ENCODE measurements at regions not wholly inside any gene's neighbourhood (a gene's known extent, or its start where the extent isn't known, plus 50 kb on each side); places are given as distances from the start of the nearest gene placed in this dataset.

GRCh38 chr19:33954686-33955085 is 158.0 kb downstream of the KCTD15 start:
- TF ChIP-seq CTCF (conservative IDR thresholded peaks at IDR 0.05), result no peak
- Mint-ChIP-seq H3K27me3 (ENCODE audit: low read depth) (no peaks in the 10 kb centered on the region; the same call in none of the 2 replicates), H3K4me3 (no peak overlapping the region), H3K36me3 (ENCODE audit: insufficient read depth in 1 of 3, low read depth in 3 of 3) (no peaks in the 10 kb centered on the region), H3K27ac (no peak overlapping the region), H3K4me1 (no peaks in the 10 kb centered on the region), H3K9me3 (no peaks in the 10 kb centered on the region)
- no peak overlapping the region for H4K8ac ChIP-seq (replicated peaks; ENCODE audit: insufficient read length, low read depth, low read length)
- DNase-seq, result no peak
- no peak overlapping the region for H3K4me2 ChIP-seq (ENCODE audit: insufficient read depth, insufficient read length, low read length)
- no peaks in the 10 kb centered on the region for H3K27me3 ChIP-seq (ENCODE audit: insufficient read depth, low read length)
- no peaks in the 10 kb centered on the region for H3K79me2 ChIP-seq (ENCODE audit: insufficient read depth, low read length)
- H3K56ac ChIP-seq (ENCODE audit: insufficient read length, low read depth, low read length), result no peak overlapping the region
- no peak overlapping the region for H3K23ac ChIP-seq (ENCODE audit: insufficient read length, low read depth, low read length)
- no peak overlapping the region; the same call in 1 of the 2 replicates for H3K14ac ChIP-seq (ENCODE audit: insufficient read depth, low read length)
- H2BK120ac ChIP-seq (ENCODE audit: low read depth, low read length, poor library complexity, severe bottlenecking), result no peak overlapping the region
- no peak overlapping the region for H3K9ac ChIP-seq (ENCODE audit: extremely low read depth, insufficient read length, low read length)
- no peak overlapping the region for H3K4ac ChIP-seq (ENCODE audit: low read depth, low read length)
- H2AK5ac ChIP-seq (ENCODE audit: insufficient read length, low read length), result no peak overlapping the region
- no peak overlapping the region for H2BK15ac ChIP-seq (ENCODE audit: low read depth, low read length)
- no peaks in the 10 kb centered on the region for H3K9me3 ChIP-seq (ENCODE audit: control insufficient read depth, low read depth, low read length)
- H2BK5ac ChIP-seq (ENCODE audit: insufficient read length, low read length), result no peak overlapping the region
- H2BK12ac ChIP-seq (ENCODE audit: insufficient read length, low read depth, low read length), result no peak overlapping the region
- H3K27ac ChIP-seq (ENCODE audit: insufficient read length, low read depth, low read length), result no peak overlapping the region
- no peaks in the 10 kb centered on the region for H3K79me1 ChIP-seq (ENCODE audit: insufficient read depth, low read depth, low read length, poor library complexity, severe bottlenecking)
- WGBS (ENCODE audit: extremely low coverage, insufficient read length, low lambda C conversion rate), result no CpG with 5 or more reads among the region's 2 CpGs
- no peak overlapping the region for H3K18ac ChIP-seq (ENCODE audit: insufficient read length, low read depth, low read length)
- H3K23me2 ChIP-seq (ENCODE audit: insufficient read length, low read depth, low read length, poor library complexity, severe bottlenecking), result no peaks in the 10 kb centered on the region
- no peak overlapping the region for H2BK20ac ChIP-seq (ENCODE audit: low read depth, low read length, poor library complexity, severe bottlenecking)
- H3K4me1 ChIP-seq (ENCODE audit: insufficient read depth, low read length), result no peaks in the 10 kb centered on the region
- H4K20me1 ChIP-seq (ENCODE audit: control insufficient read depth, insufficient read depth, insufficient read length), result no peaks in the 10 kb centered on the region
- H3T11ph ChIP-seq (ENCODE audit: low read length), result no peak overlapping the region
- no peak overlapping the region for H2AFZ ChIP-seq (ENCODE audit: low read length)
- H4K91ac ChIP-seq (ENCODE audit: insufficient read length, low read depth, low read length), result no peak overlapping the region
- H4K5ac ChIP-seq (ENCODE audit: insufficient read length, low read depth, low read length), result no peak overlapping the region

Measured in H9 (cell line).